HCT116 (cell line): ENCODE measurements at regions not wholly inside any gene's neighbourhood (a gene's known extent, or its start where the extent isn't known, plus 50 kb on each side); places are given as distances from the start of the nearest gene placed in this dataset.

Experiments used
- EZH2 ChIP-seq: fragments of 200-600 bp; sonication (generic); IDR thresholded peaks from 2 replicates; pipeline ENCODE4 v1.6.1; 2017; ENCODE audit warnings: antibody characterized with exemption, mixed run types
- POLR2A ChIP-seq: IDR thresholded peaks from 2 replicates; pipeline ENCODE4 v1.7.0; 2011; ENCODE audit warnings: borderline replicate concordance; ENCODE audit not compliant: insufficient read depth, insufficient read length; ENCODE audit errors: extremely low read depth
- RAD21 ChIP-seq: IDR thresholded peaks from 2 replicates; pipeline ENCODE4 v1.6.1; 2012; ENCODE audit warnings: low read depth, mild to moderate bottlenecking
- SIN3A ChIP-seq: IDR thresholded peaks from 2 replicates; pipeline ENCODE4 v1.6.1; 2012; ENCODE audit warnings: low read depth
- SRF ChIP-seq: IDR thresholded peaks from 2 replicates; pipeline ENCODE4 v1.6.1; 2012; ENCODE audit warnings: low read depth
- ZFX ChIP-seq: fragments of 450-650 bp; IDR thresholded peaks from 2 replicates; pipeline ENCODE4 v1.6.1; 2017
- ZNF274 ChIP-seq: fragments of 200-500 bp; sonication (Bioruptor generic); IDR thresholded peaks from 2 replicates; pipeline ENCODE4 v1.6.1; 2014; ENCODE audit warnings: mild to moderate bottlenecking, low read depth, low read length, inconsistent platforms
- TF ChIP-seq, protein P1 (sequence below), 3 experiments: fragments of 200-600 bp in 1 of 3; sonication (generic) in 1 of 3; IDR thresholded peaks in 2 of 3; conservative IDR thresholded peaks in 1 of 3; 2 replicates each; pipeline ENCODE4 v1.5.1; 2012 to 2017; ENCODE audit warnings: low read depth in 2 of 3, low read length in 2 of 3, antibody characterized with exemption in 1 of 3, borderline replicate concordance in 1 of 3, control low read depth in 1 of 3, mild to moderate bottlenecking in 1 of 3, mixed read lengths in 1 of 3, mixed run types in 1 of 3, moderate library complexity in 1 of 3; ENCODE audit not compliant: insufficient read depth in 1 of 3

DNA sequence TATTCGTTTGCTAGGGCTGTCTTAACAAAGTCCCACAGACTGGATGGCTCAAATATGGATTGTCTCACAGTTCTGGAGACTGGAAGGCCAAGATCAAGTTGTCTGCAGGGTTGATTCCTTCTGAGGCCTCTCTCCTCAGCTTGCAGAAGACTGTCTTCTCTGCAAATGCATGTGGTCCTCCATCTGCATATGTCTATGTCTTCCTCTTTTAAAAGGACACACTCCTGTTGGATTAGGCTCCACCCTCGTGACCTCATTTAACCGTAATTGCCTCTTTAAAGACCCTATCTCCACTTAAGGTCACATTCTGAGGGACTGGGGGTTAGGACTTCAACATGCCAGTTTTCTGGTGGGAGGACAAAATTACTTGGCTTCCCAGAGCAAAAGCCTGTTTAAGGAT is 123.3 kb downstream of the SLC38A6 start:
- TF ChIP-seq EZH2 = no peak
- TF ChIP-seq POLR2A = no peak
- TF ChIP-seq, protein P1, sequence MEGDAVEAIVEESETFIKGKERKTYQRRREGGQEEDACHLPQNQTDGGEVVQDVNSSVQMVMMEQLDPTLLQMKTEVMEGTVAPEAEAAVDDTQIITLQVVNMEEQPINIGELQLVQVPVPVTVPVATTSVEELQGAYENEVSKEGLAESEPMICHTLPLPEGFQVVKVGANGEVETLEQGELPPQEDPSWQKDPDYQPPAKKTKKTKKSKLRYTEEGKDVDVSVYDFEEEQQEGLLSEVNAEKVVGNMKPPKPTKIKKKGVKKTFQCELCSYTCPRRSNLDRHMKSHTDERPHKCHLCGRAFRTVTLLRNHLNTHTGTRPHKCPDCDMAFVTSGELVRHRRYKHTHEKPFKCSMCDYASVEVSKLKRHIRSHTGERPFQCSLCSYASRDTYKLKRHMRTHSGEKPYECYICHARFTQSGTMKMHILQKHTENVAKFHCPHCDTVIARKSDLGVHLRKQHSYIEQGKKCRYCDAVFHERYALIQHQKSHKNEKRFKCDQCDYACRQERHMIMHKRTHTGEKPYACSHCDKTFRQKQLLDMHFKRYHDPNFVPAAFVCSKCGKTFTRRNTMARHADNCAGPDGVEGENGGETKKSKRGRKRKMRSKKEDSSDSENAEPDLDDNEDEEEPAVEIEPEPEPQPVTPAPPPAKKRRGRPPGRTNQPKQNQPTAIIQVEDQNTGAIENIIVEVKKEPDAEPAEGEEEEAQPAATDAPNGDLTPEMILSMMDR (IDR thresholded peaks at IDR 0.05 in 2 of 3, conservative IDR thresholded peaks at IDR 0.05 in 1 of 3; ENCODE audit: borderline replicate concordance in 1 of 3, insufficient read depth in 1 of 3, low read depth in 2 of 3, low read length in 2 of 3) = no peak
- TF ChIP-seq SIN3A = no peak
- TF ChIP-seq ZNF274 = no peak
- no peak for TF ChIP-seq RAD21
- no peak for TF ChIP-seq SRF
- no peak for TF ChIP-seq ZFX
